Endodermal cell (in vitro differentiated cells): ENCODE measurements at regions not wholly inside any gene's neighbourhood (a gene's known extent, or its start where the extent isn't known, plus 50 kb on each side); places are given as distances from the start of the nearest gene placed in this dataset.

Experiments
- DNase-seq: peaks from one replicate; pipeline ENCODE4 v3.0.0-alpha.2; 2017
- H3K27ac ChIP-seq: 2 replicates; pipeline ENCODE4 v1.5.1; 2013; ENCODE audit warnings: mild to moderate bottlenecking, low read depth, low read length, moderate library complexity
- H3K27me3 ChIP-seq: 2 replicates; pipeline ENCODE4 v1.6.1; 2013; ENCODE audit warnings: mild to moderate bottlenecking, low read length, moderate library complexity; ENCODE audit not compliant: insufficient read depth, control insufficient read depth, poor library complexity, severe bottlenecking
- H3K36me3 ChIP-seq: 2 replicates; pipeline ENCODE4 v1.7.0; 2013; ENCODE audit warnings: mild to moderate bottlenecking, low read length, moderate library complexity; ENCODE audit not compliant: control insufficient read depth, insufficient read depth
- H3K4me1 ChIP-seq: one replicate; pipeline ENCODE4 v1.7.0; 2013; ENCODE audit warnings: low read length; ENCODE audit not compliant: control insufficient read depth, insufficient read depth
- H3K4me3 ChIP-seq: 2 replicates; pipeline ENCODE4 v1.5.1; 2013; ENCODE audit warnings: mild to moderate bottlenecking, low read length, moderate library complexity
- H3K9ac ChIP-seq: 2 replicates; pipeline ENCODE4 v1.6.1; 2013; ENCODE audit warnings: mild to moderate bottlenecking, low read length, moderate library complexity; ENCODE audit not compliant: poor library complexity, severe bottlenecking; ENCODE audit errors: extremely low read depth
- H3K9me3 ChIP-seq: 2 replicates; pipeline ENCODE4 v1.6.1; 2013; ENCODE audit warnings: mild to moderate bottlenecking, low read length, moderate library complexity; ENCODE audit not compliant: control insufficient read depth
- H3K27ac Mint-ChIP-seq: 2 replicates; pipeline ENCODE4 v1.8.0; 2020; ENCODE audit warnings: mixed read lengths
- H3K27me3 Mint-ChIP-seq: 2 replicates; pipeline ENCODE4 v1.8.0; 2021; ENCODE audit warnings: mild to moderate bottlenecking, mixed read lengths; ENCODE audit not compliant: insufficient read depth
- H3K36me3 Mint-ChIP-seq: 2 replicates; pipeline ENCODE4 v1.8.0; 2020; ENCODE audit warnings: low read depth, mixed read lengths
- H3K4me1 Mint-ChIP-seq: 2 replicates; pipeline ENCODE4 v1.8.0; 2020; ENCODE audit warnings: mixed read lengths
- H3K4me3 Mint-ChIP-seq: 2 replicates; pipeline ENCODE4 v1.8.0; 2020; ENCODE audit warnings: mild to moderate bottlenecking, moderate library complexity, mixed read lengths
- H3K9me3 Mint-ChIP-seq: 2 replicates; pipeline ENCODE4 v1.8.0; 2020; ENCODE audit warnings: mild to moderate bottlenecking, mixed read lengths
- CTCF ChIP-seq: fragments of 200-600 bp; sonication (generic); conservative IDR thresholded peaks from 2 replicates; pipeline ENCODE4 v1.5.0; 2021; ENCODE audit warnings: antibody characterized with exemption, mild to moderate bottlenecking
- WGBS, 2 experiments: methylation state at CpG; one replicate each; pipeline versions ENCODE4 v1.1.5 to v1.1.7; 2013; ENCODE audit warnings: missing lambda C conversion rate in 2 of 2, mixed read lengths in 1 of 2; ENCODE audit not compliant: insufficient coverage in 1 of 2, insufficient read length in 1 of 2; 5-methylcytosine and 5-hydroxymethylcytosine counted together

GRCh38 chr4:31141095-31141831 lies 421.1 kb downstream of the PCDH7 start:
- peaks cover 15% of the 10 kb centered on the region for H3K36me3 ChIP-seq
- 92 to 100% methylated on average over 1 to 4 of the region's 4 CpGs for WGBS, 2 experiments
- no peak for DNase-seq
- Mint-ChIP-seq H3K36me3 (peaks cover 10% of the 10 kb centered on the region), H3K4me3 (no peak overlapping the region), H3K27me3 (no peaks in the 10 kb centered on the region), H3K9me3 (no peaks in the 10 kb centered on the region), H3K27ac (no peak overlapping the region), H3K4me1 (peaks cover 3% of the 10 kb centered on the region)
- H3K27ac ChIP-seq, result no peak overlapping the region
- no peaks in the 10 kb centered on the region for H3K27me3 ChIP-seq
- no peak overlapping the region for H3K9ac ChIP-seq
- no peaks in the 10 kb centered on the region for H3K4me1 ChIP-seq
- no peak for TF ChIP-seq CTCF
- no peaks in the 10 kb centered on the region for H3K9me3 ChIP-seq
- H3K4me3 ChIP-seq, result no peak overlapping the region

- 100% methylated on average over 1 of the region's 1 CpG; no CpG with 5 or more reads in 1 of the 2 experiments for WGBS, 2 experiments
- H3K4me1 Mint-ChIP-seq, result peaks cover 3% of the 10 kb centered on the region
- Histone ChIP-seq H3K36me3 (peaks cover 15% of the 10 kb centered on the region), H3K27me3 (no peaks in the 10 kb centered on the region), H3K4me3 (no peak overlapping the region), H3K27ac (no peak overlapping the region), H3K9me3 (no peaks in the 10 kb centered on the region), H3K9ac (no peak overlapping the region), H3K4me1 (no peaks in the 10 kb centered on the region)
- H3K27me3 Mint-ChIP-seq, result no peaks in the 10 kb centered on the region
- H3K27ac Mint-ChIP-seq, result no peak overlapping the region
- TF ChIP-seq CTCF, result no peak
- DNase-seq, result no peak
- no peak overlapping the region for H3K4me3 Mint-ChIP-seq
- H3K9me3 Mint-ChIP-seq, result no peaks in the 10 kb centered on the region
- H3K36me3 Mint-ChIP-seq, result peaks cover 10% of the 10 kb centered on the region
Measured at GRCh38 chr4:31141832-31142142, 421.6 kb downstream of the PCDH7 start.

GRCh38 chr4:31146366-31146765 lies 426.2 kb downstream of the PCDH7 start:
- Histone ChIP-seq H3K9me3 (no peaks in the 10 kb centered on the region), H3K4me1 (no peaks in the 10 kb centered on the region), H3K36me3 (peaks cover 15% of the 10 kb centered on the region), H3K27ac (no peak overlapping the region), H3K27me3 (no peaks in the 10 kb centered on the region), H3K4me3 (no peak overlapping the region), H3K9ac (no peak overlapping the region)
- Mint-ChIP-seq H3K36me3 (peaks cover 10% of the 10 kb centered on the region), H3K27me3 (no peaks in the 10 kb centered on the region), H3K9me3 (no peaks in the 10 kb centered on the region), H3K4me3 (no peak overlapping the region), H3K27ac (no peak overlapping the region), H3K4me1 (peaks cover 15% of the 10 kb centered on the region)
- DNase-seq, result no peak
- TF ChIP-seq CTCF, result no peak
- 88 to 100% methylated on average over 2 to 6 of the region's 6 CpGs for WGBS, 2 experiments
